Panc1 (cell line): ENCODE measurements at regions not wholly inside any gene's neighbourhood (a gene's known extent, or its start where the extent isn't known, plus 50 kb on each side); places are given as distances from the start of the nearest gene placed in this dataset.

Experiments used
- ATAC-seq: fragments of 200-7000 bp; cut with Tn5 transposase; 2 replicates; pipeline ENCODE4 v1.9.1; 2020; ENCODE audit warnings: mild to moderate bottlenecking, moderate library complexity
- BruUV-seq: library from RNA; stranded (reverse); fragments of 400-500 nt; replicated peaks from 2 replicates; lab custom pipeline; 2021; lab: Mats Ljungman, UMichigan
- CTCF ChIA-PET: fragments of 300-600 bp; sonication (Branson Sonifier 250); formaldehyde crosslinking; loops from one replicate; lab custom pipeline; 2022; ENCODE audit warnings: antibody characterized with exemption; lab: Charles Lee
- POLR2A ChIA-PET: fragments of 300-600 bp; sonication (Branson Sonifier 250); formaldehyde crosslinking; loops from one replicate; lab custom pipeline; 2022; ENCODE audit warnings: antibody characterized with exemption; lab: Charles Lee
- DNase-seq: peaks from one replicate; pipeline ENCODE4 v3.0.0-alpha.2; 2010; ENCODE audit warnings: low read depth, low spot score
- H3K27ac ChIP-seq: 2 replicates; pipeline ENCODE4 v1.5.1; 2011; ENCODE audit warnings: mild to moderate bottlenecking, low read length, inconsistent platforms
- H3K27me3 ChIP-seq: fragments of 200-500 bp; sonication (Bioruptor generic); 2 replicates; pipeline ENCODE4 v1.6.0; 2014; ENCODE audit warnings: low read length, inconsistent platforms; ENCODE audit not compliant: control insufficient read depth, insufficient read depth
- H3K36me3 ChIP-seq: fragments of 200-500 bp; sonication (Bioruptor generic); 2 replicates; pipeline ENCODE4 v1.5.1; 2014; ENCODE audit warnings: inconsistent platforms, mild to moderate bottlenecking, low read length, moderate library complexity; ENCODE audit not compliant: control insufficient read depth, insufficient read depth
- H3K4me1 ChIP-seq: 2 replicates; pipeline ENCODE4 v1.5.1; 2011; ENCODE audit warnings: inconsistent platforms, mild to moderate bottlenecking, low read length, moderate library complexity; ENCODE audit not compliant: control insufficient read depth, insufficient read depth
- H3K4me3 ChIP-seq, 2 experiments: 2 replicates each; pipeline ENCODE4 v1.5.1; 2011 to 2012; ENCODE audit warnings: low read depth in 2 of 2, low read length in 2 of 2, mild to moderate bottlenecking in 2 of 2, inconsistent platforms in 1 of 2, moderate library complexity in 1 of 2
- H3K9me3 ChIP-seq: fragments of 200-500 bp; sonication (Bioruptor generic); 2 replicates; pipeline ENCODE4 v1.5.1; 2014; ENCODE audit warnings: low read depth, mild to moderate bottlenecking, inconsistent platforms, low read length, moderate library complexity; ENCODE audit not compliant: control insufficient read depth, insufficient read depth
- POLR2AphosphoS5 ChIP-seq: IDR thresholded peaks from 2 replicates; pipeline ENCODE4 v1.6.1; 2012; ENCODE audit warnings: mild to moderate bottlenecking, low read depth, low read length, moderate library complexity
- SIN3A ChIP-seq: IDR thresholded peaks from 2 replicates; pipeline ENCODE4 v1.6.1; 2012; ENCODE audit warnings: low read depth, mild to moderate bottlenecking, low read length, moderate library complexity, borderline replicate concordance; ENCODE audit not compliant: insufficient read depth
- TCF7L2 ChIP-seq: IDR thresholded peaks from 2 replicates; pipeline ENCODE4 v1.6.1; 2011; ENCODE audit warnings: mild to moderate bottlenecking, low read depth, low read length, inconsistent platforms
- in situ Hi-C: cut with HindIII; loops from 2 replicates; pipeline ENCODE4 v1.10.0; 2016; ENCODE audit warnings: low sequenced_read_pairs, low pct_unique_long_range_greater_than_20kb
- intact Hi-C: fragments of 100-400 bp; cut with micrococcal nuclease; formaldehyde crosslinking; loops from one replicate; pipeline ENCODE4 v1.10.0; 2022; ENCODE audit not compliant: unreplicated experiment
- TF ChIP-seq, protein P1 (sequence below), 2 experiments: IDR thresholded peaks; 2 replicates each; pipeline ENCODE4 v1.6.1; 2011 to 2012; ENCODE audit warnings: low read depth in 2 of 2, control low read depth in 1 of 2, low read length in 1 of 2, mild to moderate bottlenecking in 1 of 2, moderate library complexity in 1 of 2; ENCODE audit not compliant: insufficient read depth in 1 of 2
- TF ChIP-seq, protein P2 (sequence below): fragments of 450-650 bp; IDR thresholded peaks from 2 replicates; pipeline ENCODE4 v1.5.1; 2017; ENCODE audit warnings: mild to moderate bottlenecking

- BruUV-seq, result no TSS peak
- H3K27ac ChIP-seq, result no peak overlapping the region
- H3K27me3 ChIP-seq, result no peaks in the 10 kb centered on the region
- no peaks in the 10 kb centered on the region for H3K4me1 ChIP-seq
- H3K9me3 ChIP-seq, result no peaks in the 10 kb centered on the region
- ChIA-PET POLR2A (no interaction called here), CTCF (no interaction called here)
- TF ChIP-seq, protein P1, sequence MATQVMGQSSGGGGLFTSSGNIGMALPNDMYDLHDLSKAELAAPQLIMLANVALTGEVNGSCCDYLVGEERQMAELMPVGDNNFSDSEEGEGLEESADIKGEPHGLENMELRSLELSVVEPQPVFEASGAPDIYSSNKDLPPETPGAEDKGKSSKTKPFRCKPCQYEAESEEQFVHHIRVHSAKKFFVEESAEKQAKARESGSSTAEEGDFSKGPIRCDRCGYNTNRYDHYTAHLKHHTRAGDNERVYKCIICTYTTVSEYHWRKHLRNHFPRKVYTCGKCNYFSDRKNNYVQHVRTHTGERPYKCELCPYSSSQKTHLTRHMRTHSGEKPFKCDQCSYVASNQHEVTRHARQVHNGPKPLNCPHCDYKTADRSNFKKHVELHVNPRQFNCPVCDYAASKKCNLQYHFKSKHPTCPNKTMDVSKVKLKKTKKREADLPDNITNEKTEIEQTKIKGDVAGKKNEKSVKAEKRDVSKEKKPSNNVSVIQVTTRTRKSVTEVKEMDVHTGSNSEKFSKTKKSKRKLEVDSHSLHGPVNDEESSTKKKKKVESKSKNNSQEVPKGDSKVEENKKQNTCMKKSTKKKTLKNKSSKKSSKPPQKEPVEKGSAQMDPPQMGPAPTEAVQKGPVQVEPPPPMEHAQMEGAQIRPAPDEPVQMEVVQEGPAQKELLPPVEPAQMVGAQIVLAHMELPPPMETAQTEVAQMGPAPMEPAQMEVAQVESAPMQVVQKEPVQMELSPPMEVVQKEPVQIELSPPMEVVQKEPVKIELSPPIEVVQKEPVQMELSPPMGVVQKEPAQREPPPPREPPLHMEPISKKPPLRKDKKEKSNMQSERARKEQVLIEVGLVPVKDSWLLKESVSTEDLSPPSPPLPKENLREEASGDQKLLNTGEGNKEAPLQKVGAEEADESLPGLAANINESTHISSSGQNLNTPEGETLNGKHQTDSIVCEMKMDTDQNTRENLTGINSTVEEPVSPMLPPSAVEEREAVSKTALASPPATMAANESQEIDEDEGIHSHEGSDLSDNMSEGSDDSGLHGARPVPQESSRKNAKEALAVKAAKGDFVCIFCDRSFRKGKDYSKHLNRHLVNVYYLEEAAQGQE (IDR thresholded peaks at IDR 0.05; ENCODE audit: insufficient read depth in 1 of 2, low read depth in 2 of 2, low read length in 1 of 2), result no peak
- no peak for TF ChIP-seq POLR2AphosphoS5
- intact Hi-C loops (no loop called here), in situ Hi-C loops (no loop called here)
- no peak overlapping the region for H3K4me3 ChIP-seq
- DNase-seq (no peak), ATAC-seq (no peak)
- no peaks in the 10 kb centered on the region for H3K36me3 ChIP-seq
Measured at GRCh38 chr6:92545861-92546260, 873.5 kb downstream of the EPHA7 start.

DNA sequence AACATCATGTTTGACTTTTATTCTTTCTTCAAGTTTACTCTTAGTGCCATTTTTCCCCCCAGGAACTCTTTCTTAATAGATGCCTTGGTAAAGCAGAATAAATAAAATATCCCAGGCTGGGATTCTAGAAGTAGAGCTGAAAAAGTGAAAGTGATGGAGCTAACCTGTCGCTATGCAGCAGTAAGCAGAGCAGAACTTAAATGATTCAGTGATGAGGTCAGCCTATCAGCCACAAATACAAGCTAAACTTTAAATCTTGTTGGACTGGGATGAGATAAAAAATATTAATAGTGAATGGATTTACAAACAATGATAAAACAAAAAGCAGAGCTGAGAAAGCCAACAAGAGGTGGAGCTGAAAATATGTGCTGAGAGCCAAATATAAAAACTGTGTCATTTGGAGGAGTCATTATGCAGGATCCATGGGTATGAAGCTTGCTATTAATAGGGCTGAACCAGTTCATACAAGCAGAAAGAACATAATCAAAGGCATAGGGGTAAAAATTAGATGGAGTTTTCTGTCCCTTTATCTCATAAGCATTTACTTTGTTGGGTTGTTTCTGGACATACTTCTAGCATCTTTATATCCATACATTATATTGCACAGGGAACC, 877.8 kb downstream of the EPHA7 start:
- H3K4me1 ChIP-seq, result no peaks in the 10 kb centered on the region
- in situ Hi-C loops (no loop called here), intact Hi-C loops (no loop called here)
- ChIA-PET POLR2A (no interaction called here), CTCF (no interaction called here)
- H3K4me3 ChIP-seq, result no peak overlapping the region
- no peak overlapping the region for H3K27ac ChIP-seq
- no peaks in the 10 kb centered on the region for H3K27me3 ChIP-seq
- H3K36me3 ChIP-seq, result no peaks in the 10 kb centered on the region
- DNase-seq, result no peak
- no peak for ATAC-seq
- no peaks in the 10 kb centered on the region for H3K9me3 ChIP-seq
- no TSS peak for BruUV-seq
- TF ChIP-seq, protein P2, sequence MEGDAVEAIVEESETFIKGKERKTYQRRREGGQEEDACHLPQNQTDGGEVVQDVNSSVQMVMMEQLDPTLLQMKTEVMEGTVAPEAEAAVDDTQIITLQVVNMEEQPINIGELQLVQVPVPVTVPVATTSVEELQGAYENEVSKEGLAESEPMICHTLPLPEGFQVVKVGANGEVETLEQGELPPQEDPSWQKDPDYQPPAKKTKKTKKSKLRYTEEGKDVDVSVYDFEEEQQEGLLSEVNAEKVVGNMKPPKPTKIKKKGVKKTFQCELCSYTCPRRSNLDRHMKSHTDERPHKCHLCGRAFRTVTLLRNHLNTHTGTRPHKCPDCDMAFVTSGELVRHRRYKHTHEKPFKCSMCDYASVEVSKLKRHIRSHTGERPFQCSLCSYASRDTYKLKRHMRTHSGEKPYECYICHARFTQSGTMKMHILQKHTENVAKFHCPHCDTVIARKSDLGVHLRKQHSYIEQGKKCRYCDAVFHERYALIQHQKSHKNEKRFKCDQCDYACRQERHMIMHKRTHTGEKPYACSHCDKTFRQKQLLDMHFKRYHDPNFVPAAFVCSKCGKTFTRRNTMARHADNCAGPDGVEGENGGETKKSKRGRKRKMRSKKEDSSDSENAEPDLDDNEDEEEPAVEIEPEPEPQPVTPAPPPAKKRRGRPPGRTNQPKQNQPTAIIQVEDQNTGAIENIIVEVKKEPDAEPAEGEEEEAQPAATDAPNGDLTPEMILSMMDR, result no peak
- no peak for TF ChIP-seq TCF7L2
- TF ChIP-seq SIN3A, result no peak
- TF ChIP-seq POLR2AphosphoS5, result no peak
- TF ChIP-seq, protein P1 (IDR thresholded peaks at IDR 0.05; ENCODE audit: insufficient read depth in 1 of 2, low read depth in 2 of 2, low read length in 1 of 2), result no peak
